HG02970 (cell line): ENCODE measurements at regions not wholly inside any gene's neighbourhood (a gene's known extent, or its start where the extent isn't known, plus 50 kb on each side); places are given as distances from the start of the nearest gene placed in this dataset.
"Not testable (repeated sequence)": the region's sequence is repeated elsewhere in the genome, so short reads cannot be mapped to it uniquely, and the experiment has no call there.

Experiments used
- ATAC-seq: cut with Tn5 transposase; IDR thresholded peaks from one replicate; pipeline ENCODE4 v1.9.1; 2021; ENCODE audit warnings: mild to moderate bottlenecking, moderate library complexity, moderate number of reproducible peaks; ENCODE audit not compliant: unreplicated experiment, low FRiP score

GRCh38 chr15:69700380-69700779, 247.8 kb downstream of the RPLP1 start:
- ATAC-seq: no peak

- ATAC-seq: no peak
Observed at GRCh38 chr15:69701198-69701597, 248.6 kb downstream of the RPLP1 start.

- no peak for ATAC-seq
Observed at GRCh38 chr15:69703532-69704187, 251.0 kb downstream of the RPLP1 start.

- ATAC-seq: no peak
Observed at GRCh38 chr15:69704229-69704628, 251.6 kb downstream of the RPLP1 start.

- ATAC-seq: no peak
Observed at GRCh38 chr15:69704700-69705099, 252.1 kb downstream of the RPLP1 start.

- no peak for ATAC-seq
Observed at GRCh38 chr15:69706353-69707097, 253.9 kb downstream of the RPLP1 start.

GRCh38 chr15:69707241-69707640, 254.6 kb downstream of the RPLP1 start:
- not testable (repeated sequence) for ATAC-seq

GRCh38 chr15:69708436-69709122, 256.0 kb downstream of the RPLP1 start:
- not testable (repeated sequence) for ATAC-seq

GRCh38 chr15:69712991-69713390, 260.4 kb downstream of the RPLP1 start:
- no peak for ATAC-seq

- ATAC-seq: peak; percentile 76
Observed at GRCh38 chr15:69713726-69714559, 261.3 kb downstream of the RPLP1 start.

- no peak for ATAC-seq
Observed at GRCh38 chr15:69715210-69715609, 262.6 kb downstream of the RPLP1 start.

- no peak for ATAC-seq
Observed at GRCh38 chr15:69718436-69718835, 265.8 kb downstream of the RPLP1 start.

GRCh38 chr15:69718916-69719315, 266.3 kb downstream of the RPLP1 start:
- no peak for ATAC-seq

- no peak for ATAC-seq
Observed at GRCh38 chr15:69719527-69720240, 267.1 kb downstream of the RPLP1 start.

- no peak for ATAC-seq
Observed at GRCh38 chr15:69720536-69720935, 267.9 kb downstream of the RPLP1 start.

GRCh38 chr15:69722924-69723323, 270.3 kb downstream of the RPLP1 start:
- ATAC-seq: no peak

GRCh38 chr15:69723404-69724096, 270.9 kb downstream of the RPLP1 start:
- no peak for ATAC-seq

- no peak for ATAC-seq
Observed at GRCh38 chr15:69724333-69724732, 271.7 kb downstream of the RPLP1 start.

- ATAC-seq: no peak
Observed at GRCh38 chr15:69725275-69725674, 272.7 kb downstream of the RPLP1 start.
